NCI-H2107 treated with DMSO at 0.1 percent for 48 hours (cell line): ENCODE measurements at regions not wholly inside any gene's neighbourhood (a gene's known extent, or its start where the extent isn't known, plus 50 kb on each side); places are given as distances from the start of the nearest gene placed in this dataset.
"Not testable (repeated sequence)": the region's sequence is repeated elsewhere in the genome, so short reads cannot be mapped to it uniquely, and the experiment has no call there.

Experiments
- DNase-seq: peaks from one replicate; lab custom pipeline; 2025; ENCODE audit not compliant: unreplicated experiment; lab: John Stamatoyannopoulos, UW

DNA sequence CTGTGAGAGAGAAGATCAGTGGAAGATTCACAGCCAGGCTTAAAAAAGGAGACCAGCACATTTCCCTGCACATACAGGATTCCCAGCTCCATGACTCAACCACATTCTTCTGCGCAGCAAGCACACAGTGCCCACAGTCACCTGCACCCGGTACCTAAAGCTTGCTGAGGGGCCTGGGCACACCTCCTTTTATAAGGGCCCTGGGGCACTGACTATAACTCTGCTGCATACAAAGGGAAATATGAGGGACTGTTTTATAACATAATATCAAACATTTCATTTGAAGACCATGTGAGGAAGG is 322.9 kb downstream of the DAD1 start:
- DNase-seq = no peak

DNA sequence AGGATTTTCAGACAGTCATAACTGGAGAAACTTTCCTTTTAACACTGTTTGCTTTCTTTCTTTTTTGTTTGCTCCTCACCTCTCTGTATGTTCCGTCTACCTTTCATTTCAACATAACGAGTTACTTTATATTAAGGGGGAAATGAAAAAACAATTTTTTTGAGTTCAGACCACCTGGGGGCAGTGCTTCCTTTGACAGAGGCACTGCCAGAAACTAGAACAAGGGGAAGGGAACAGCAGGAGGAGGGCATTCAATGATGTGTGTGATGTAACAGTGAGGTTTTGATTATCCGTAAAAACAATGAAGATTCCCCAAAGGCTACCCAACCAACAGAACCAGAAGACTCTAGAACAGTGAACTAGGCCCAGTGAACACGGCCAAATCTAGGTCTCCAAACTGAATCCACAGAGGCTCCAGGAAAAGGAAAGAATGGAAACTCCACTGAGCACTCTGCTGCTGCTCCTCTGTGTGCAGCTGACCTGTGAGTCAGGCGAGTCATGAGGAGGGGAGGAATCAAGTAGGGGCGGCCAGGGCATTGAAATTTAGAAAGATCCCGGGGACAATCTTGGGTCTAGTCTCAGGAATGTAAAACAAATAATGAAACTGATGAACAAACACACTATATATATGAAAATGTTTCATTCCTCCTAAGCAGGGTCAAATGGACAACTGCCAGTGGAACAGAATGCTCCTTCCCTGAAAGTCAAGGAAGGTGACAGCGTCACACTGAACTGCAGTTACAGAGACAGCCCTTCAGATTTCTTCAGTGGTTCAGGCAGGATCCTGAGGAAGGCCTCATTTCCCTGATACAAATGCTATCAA is 323.5 kb downstream of the DAD1 start:
- DNase-seq = no peak

DNA sequence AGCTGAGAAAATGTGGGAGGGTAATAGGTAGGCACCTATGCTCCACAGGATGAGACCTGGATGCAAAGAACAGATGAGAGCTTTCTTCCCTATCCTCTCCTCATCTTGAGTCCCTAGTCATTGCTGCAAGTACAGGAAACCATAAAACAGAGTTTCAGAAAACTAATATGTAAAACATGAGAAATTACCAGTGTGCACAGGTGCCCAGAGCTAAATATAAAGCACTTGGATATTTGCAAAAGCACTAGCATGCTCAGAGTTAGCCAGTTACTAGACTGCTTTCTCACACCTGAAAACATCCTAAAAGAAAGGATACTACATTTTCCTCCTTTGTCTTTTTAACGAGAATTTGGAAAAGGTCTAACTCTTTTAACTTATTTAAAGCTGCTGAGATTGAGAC is 324.3 kb downstream of the DAD1 start:
- no peak for DNase-seq

DNA sequence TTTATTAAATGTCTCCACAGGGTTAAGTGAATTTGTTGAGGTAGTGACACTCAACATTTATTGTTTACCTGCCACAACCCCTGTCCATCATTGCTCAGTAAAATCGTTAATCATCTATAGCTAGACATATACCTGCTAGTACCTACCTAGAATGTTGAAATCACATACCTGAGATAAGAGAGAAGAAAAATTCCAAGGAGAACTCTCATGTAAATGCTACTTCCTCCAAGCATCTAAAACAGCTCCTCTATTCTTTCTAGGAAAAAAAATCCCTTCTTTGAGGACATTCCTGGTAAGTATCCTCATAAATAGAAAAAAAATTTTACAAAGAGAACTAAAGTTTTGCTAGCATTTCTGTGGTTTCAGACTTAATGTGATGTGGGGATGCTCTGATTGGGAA is 325.1 kb downstream of the DAD1 start:
- DNase-seq = no peak

DNA sequence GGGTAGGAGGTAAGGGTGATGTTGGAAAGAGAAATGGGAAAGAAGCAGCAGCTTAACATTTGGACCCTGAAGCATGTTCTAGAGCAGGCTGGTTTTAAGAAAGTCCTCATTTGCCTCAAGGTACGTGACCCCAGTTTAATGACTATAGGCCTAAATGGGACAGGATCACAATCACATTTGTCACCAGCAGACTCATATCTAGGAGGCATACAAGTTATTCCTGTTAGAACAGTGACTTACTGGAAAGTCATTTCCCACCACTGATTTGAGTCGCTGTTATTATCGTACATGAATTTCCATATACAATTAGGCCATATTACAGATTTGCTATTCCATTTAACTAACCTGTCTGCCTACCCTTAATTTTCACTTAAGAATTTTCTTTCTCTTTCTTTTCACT is 326.1 kb downstream of the DAD1 start:
- DNase-seq = no peak

DNA sequence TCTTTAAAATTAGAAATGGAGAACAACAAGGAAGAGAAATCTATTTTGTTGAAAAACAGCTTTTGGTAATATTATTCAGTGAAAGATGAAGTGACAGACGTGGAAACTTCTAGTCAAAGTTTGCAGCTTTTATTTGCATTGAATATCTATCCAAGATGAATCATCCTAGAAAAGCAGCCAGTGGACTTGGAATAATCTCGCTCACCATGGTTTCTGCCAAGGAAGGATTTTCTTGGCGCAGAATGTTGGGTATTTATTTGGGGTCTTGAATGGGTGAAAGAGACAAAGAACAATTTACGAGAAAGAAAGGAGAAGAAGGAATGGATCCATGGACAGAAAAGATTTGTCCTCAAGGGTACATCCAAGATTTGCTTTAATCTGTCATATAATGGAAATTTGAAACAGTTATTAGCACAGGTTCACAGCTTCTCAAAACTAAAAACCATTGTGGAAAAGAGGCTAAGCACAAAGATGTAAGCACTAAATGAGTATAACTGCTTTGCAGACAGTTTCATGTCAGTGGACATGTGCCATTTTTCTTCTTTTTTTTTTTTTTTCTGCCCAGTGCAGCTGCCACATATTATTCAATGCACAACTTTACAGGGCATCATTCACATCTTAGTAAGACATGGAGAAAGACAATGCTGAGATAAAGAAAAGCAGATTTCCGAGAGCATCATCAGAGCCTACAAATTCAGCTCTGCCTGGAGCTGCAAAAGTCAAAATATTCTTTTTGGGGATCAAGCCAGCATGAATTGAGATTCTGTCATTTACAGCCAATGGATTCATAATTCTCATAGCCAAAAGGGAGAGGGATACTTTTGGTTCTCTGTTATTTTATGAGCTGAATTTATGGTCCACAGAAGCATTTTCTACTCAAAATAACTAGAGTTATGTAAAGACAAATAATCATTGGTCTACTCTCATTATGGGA is 333.7 kb downstream of the DAD1 start:
- DNase-seq = no peak

DNA sequence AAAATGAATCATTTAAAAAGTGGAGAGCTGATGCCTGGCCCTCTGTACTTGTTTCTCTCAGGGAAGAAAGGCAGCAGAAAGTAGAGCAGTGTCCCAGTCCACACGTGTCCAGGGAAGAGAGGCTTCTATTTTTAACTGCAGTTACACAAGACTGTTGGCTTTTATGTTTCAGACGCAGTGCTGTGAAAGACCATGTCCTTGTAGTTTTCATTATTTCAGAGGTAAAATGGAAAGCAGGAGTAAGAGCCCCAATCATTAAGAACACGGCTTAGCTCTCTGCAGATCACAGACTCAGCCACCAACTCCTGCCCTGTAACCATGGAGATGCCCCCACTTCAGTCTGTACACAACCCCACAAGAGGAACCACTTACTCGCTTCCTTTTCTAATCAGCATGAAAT is 336.3 kb downstream of the DAD1 start:
- DNase-seq = no peak

DNA sequence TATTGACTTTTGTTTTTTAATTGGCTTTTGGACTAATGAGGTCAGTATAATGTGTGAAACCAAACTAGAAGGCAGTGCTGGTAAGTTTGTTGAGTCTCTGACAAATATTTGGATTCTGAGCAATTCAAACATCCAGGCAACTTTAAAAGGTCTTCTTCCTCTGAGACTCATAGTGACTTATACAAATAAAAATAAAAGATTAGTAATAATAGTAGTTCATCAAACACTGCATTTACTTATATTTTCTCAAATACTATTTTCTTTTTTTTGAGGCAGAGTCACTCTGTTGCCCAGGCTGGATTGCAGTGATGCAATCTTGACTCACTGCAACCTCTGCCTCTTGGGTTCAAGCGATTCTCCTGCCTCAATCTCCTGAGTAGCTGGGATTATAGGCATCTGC is 337.9 kb downstream of the DAD1 start:
- no peak for DNase-seq

DNA sequence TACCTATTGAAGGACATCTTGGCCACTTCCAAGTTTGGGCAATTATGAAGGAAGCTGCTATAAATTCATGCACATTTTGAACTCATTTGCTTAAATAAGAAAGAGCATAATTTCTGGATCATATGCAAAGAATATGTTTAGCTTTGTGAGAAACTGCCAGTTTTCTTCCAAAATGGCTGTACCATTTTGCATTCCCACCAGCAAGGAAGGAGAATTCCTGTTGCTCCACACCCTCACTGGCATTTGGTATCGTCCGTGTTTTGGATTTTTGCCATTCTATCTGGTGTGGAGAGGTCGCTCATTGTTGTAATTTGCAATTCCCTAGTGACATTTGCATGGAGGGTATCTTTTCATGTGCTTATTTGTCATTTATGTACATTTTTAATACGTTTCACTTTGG is 339.3 kb downstream of the DAD1 start:
- DNase-seq = no peak

DNA sequence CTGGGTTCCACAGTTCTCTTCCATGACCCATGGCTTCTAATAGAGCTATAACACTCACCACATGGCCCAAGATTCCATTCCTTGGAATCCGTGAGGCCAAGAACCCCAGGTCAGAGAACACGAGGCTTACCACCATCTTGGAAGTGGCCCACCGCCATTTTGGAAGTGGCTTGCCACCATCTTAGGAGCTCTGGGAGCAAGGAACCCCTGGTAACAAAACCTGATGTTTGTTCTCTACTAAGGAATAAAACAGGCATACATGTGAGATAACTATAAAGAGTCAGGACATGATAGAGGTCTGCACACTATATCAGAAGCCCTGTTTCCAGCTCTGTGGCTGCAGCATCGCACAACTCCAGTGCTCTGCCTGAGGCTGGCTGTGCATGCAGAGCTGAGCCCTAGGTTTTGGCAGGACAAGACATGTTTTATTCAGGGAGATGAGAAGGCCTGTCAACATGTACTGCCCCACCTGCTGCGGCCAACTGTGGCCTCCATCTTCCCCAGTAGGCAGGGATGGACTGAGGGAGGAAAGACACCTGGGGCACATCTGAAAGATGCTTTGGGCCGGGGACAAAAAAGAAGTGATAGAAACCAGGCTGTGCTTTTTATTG is 344.9 kb downstream of the DAD1 start:
- no peak for DNase-seq

DNA sequence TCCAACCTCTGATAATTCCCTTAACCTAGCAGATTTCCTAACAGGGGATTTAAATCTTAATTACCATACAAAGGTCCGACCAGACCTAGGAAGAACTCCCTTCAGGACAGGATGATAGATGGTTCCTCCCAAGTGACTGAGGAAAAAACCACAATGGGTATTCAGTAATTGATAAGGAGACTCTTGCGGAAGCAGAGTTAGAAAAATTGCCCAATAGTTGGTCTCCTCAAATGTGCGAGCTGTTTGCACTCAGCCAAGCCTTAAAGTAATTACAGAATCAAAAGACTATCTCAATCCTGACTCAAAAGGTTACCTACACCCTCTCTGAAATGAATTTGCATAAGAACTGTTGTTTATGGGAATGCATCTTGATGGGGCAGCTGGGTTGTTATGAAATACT is 350.7 kb downstream of the DAD1 start:
- DNase-seq = not testable (repeated sequence)

DNA sequence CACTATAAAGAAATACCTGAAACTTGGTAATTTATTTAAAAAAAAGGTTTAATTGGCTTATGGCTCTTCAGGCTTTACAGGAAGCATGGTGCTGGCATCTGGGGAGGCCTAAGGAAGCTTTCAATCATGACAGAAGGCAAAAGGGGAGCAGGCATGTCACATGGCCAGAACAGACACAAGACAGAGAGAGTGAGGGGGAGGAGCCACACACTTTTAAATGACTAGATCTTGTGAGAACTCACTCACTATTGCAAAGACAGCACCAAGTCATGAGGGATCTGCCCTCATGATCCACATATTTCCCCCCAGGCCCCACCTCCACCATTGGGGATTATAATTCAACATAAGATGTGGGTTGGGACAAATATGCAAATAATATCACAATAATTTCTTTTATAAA is 355.6 kb downstream of the DAD1 start:
- no peak for DNase-seq

DNA sequence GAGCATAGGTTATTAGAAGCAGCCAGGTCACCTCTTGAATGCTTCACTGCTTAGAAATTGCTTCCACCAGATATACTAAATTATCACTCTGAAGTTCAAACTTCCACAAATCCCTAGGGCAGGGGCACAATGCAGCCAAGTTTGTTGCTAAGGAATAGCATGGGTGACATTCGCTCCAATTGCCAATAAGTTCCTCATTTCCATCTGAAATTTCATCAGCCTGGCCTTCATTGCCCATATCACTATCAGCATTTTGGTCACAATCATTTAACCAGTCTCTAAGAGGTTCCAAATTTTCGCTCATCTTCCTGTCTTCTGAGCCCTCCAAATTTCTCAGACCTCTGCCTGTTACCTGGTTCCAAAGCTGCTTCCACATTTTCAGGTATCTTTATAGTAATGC is 356.1 kb downstream of the DAD1 start:
- no peak for DNase-seq

DNA sequence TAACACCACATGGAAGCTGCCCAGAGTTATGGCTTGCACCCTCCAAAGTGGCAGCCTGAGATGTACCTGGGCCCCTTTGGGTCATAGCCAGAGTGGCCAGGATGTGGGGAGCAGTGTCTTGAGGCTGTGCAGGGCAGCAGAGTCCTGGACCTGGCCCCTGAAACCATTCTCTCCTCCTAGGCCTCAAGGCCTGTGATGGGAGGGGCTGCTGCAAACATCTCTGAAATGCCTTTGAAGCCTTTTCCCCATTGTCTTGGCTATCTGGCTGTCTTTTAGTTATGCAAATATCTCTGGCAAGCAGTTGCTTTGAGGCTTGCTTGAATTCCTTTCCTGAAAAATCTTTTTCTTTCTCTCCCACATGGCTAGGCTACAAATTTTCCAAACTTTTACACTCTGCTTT is 356.5 kb downstream of the DAD1 start:
- no peak for DNase-seq

DNA sequence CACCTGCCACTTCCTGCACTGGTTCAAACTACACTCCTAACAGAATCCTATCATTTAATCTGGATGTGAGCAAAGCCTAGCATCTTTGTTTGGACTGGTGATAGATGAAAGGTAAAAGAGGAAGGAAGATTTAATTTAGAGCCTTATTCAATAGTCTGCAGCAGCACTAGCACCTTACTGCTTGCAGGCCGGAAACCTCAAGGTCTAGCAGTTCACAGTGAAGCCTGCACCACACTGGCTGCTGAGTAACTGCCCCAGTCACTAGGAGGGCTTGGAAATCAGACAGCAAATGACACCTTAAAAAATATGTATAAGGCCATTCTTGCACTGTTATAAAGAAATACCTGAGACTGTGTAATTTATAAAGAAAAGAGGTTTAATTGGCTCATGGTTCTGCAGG is 358.0 kb downstream of the DAD1 start:
- DNase-seq = no peak

DNA sequence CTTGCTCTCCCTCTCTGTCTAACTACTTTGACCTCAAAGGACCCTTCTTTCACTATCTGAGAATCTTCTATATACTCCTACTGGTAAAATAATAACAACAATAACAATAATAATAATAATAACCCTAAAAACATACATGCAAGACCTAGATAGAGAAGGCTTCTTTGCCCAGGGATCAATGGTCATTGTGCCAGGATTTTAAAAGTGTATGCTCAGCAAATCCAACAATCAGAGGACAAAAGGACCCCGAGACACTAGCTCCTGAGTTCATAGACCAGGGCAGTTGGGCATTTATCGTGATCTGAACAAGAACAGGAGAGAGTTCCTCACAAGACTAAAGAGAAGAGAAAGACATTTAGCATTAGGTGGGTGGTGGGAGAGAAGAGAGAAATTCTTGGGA is 358.5 kb downstream of the DAD1 start:
- no peak for DNase-seq

DNA sequence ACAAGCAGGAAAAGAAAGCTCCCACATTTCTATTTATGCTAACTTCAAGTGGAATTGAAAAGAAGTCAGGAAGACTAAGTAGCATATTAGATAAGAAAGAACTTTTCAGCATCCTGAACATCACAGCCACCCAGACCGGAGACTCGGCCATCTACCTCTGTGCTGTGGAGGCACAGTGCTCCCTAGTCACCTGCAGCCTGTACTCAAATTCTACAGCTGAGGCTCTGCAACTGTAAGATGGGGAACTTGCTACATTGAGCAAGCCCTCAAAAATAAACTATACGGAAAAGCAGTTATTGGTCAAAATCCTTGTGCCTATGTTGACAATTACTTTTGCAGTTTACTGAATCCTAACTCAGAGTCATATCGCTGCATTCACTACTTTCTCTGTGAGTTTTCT is 361.9 kb downstream of the DAD1 start:
- no peak for DNase-seq

DNA sequence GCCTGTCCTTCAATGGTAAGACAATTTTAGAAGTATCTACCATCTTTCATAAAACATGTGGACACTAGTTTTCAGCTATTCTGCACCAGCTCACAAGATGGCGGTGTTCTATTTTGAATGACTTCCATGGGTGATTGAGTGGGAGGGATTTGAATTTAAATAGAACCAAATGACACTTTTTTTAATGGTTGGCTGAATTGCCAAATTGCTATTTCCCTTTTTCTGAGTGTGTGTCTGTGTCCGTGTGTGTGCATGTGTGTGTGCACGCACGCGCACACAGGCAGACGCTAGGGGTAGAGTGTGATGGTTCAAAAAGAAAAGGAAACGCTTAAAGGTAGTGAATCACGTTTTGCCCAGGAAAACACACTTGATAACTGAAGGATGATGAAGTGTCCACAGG is 362.6 kb downstream of the DAD1 start:
- DNase-seq = no peak

DNA sequence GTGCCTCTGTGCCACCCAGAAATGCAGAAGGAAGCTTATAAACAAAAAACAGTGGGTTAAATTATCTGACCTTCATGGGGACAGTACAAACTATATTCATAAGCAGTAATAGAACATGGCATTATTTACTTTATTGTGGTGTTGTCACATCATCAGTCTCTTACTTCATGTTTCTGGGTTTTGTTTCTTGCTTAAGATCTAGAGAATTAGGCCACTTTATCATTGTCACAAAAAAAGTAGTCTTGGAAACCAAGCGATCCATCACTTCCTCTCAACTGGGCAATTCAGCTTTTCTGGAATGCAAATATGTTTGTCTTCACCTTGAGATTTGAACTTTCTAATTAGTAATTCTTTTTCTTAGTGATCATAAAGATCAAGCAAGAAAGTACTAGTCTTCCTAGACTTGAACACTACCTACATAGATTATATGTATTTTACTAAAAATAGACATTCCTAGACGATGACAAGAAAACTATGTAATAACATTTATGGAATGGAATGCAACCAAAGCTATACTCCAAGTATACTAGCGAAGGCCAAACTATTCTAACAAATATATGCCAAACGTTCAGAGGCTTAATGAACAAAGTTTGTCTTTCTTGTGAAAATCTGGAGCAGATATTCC is 363.4 kb downstream of the DAD1 start:
- DNase-seq = no peak

DNA sequence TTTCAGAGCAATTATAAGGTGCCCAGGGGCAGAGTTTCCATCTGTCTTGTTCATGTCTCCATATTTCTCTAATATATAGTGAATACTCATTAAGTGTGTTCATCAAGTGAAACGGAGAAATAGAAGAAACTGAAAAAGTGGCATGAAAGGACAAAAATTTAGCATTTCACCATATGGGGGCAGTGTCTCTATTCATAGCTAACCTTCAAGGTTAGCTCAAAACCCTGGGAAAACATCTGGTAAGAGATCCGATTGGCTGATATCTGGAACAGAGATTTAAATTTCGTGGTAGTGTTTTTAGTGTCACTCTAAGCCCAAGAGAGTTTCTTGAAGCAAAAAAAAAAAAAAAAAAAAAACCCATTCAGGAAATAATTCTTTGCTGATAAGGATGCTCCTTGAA is 367.5 kb downstream of the DAD1 start:
- DNase-seq = no peak

DNA sequence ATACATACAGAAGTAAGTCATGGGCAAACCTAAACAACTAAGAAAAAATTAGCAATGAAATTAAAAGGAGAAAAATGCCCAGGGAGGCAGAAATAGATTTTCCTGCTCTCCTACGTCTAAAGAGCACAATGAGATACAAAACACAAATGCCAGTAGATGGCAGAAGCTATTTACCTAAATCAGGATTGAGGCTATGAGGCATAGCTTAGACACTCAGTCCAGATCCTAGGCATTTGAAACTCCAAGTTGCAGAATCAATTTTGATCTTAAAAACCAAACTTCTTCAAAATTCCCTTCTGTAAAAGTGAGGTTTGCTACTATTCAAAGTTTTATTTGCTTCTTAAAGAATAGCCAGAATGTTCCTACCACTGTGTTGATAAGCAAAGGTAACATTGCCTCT is 368.6 kb downstream of the DAD1 start:
- no peak for DNase-seq

DNA sequence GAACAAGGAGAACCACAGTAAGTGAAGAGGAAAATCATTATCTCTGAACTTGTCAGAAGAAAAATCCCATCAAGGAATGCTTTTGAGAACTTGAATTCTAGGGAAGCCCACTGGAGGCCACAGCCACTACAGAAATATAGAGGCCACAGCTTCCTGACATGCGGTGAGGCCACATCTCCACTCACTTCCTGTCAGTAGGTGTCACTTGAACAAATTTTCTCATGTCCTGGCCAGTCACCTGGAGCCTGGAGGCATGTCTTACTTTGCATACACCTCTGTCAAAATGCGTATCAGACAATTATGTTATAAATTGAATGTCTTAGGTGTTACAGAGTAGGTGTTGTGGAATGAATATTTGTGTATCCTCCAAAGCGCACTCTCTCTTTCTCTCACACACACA is 370.3 kb downstream of the DAD1 start:
- no peak for DNase-seq
